ENCODE measurements at regions not wholly inside any gene's neighbourhood (a gene's known extent, or its start where the extent isn't known, plus 50 kb on each side); places are given as distances from the start of the nearest gene placed in this dataset.

DNA sequence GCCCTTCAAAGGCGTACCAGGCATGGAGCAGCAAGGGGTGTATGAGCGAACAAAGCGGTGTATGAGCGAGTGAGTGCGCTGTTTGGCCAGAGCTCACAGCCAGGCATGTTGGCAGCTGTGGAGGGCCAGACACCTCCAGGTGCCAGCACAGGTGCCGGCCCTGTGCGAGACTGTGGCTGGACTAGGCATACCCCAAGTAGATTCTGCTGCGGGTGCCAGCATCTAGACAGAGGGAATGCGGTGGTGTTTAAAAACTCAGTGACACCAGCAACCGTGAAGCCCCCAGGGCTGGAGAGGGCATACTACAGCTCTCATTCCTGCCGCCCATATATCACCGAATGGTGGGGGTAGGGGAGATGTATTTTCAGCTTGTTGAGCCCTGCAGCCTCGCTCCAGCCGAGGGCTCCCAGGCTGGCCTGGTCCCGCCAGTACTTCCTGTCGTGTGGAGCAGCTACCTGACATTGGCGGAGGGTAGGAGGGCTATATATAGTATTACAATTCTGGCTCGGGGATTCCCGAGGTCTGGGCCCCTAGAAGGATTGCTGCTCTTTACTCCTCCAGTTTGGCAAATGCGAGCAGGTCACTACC lies 1829.6 kb upstream of the NUDT12 start:
- TF ChIP-seq GATA2 (IDR thresholded peaks at IDR 0.05; ENCODE audit: low read depth, low read length) (no peak), GATA3 (IDR thresholded peaks at IDR 0.05; ENCODE audit: low read depth, low read length) (no peak)

DNA sequence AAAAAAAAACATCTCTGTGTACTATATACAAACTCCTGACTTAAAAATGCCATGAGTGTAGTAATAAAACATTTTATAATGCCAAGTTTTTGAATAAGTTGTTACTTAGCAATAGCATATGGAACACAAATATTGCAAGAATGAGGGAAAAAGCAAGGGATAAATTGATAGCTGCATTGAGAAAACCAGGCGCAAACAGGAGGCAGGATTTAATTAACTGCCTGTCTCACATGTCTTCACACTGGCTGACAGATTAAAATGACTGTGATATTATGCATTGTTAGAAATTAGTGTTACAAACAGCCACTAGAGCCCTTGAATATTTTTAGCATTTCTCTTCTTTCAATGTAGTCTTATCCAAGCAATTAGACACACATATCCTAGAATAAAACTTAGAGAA lies 1817.5 kb upstream of the NUDT12 start:
- TF ChIP-seq GATA2 (IDR thresholded peaks at IDR 0.05; ENCODE audit: low read depth, low read length): no peak
- no peak for TF ChIP-seq GATA3 (IDR thresholded peaks at IDR 0.05; ENCODE audit: low read depth, low read length)

DNA sequence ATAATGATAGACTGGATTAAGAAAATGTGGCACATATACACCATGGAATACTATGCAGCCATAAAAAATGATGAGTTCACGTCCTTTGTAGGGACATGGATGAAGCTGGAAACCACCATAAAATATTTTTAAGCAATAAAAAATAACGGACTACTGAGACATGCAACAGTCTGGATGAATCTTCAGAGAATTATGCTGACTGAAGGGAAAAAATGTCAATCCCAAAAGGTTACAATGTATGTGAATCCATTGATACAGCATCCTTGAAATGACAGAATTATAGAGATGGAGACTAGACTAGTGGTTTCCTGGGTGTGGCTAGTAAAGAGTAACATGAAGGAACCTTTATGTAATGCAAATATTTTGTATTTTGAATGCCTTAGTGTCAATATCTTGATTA lies 1808.6 kb upstream of the NUDT12 start:
- no peak for TF ChIP-seq GATA3 (IDR thresholded peaks at IDR 0.05; ENCODE audit: low read depth, low read length)
- TF ChIP-seq GATA2 (IDR thresholded peaks at IDR 0.05; ENCODE audit: low read depth, low read length): no peak

DNA sequence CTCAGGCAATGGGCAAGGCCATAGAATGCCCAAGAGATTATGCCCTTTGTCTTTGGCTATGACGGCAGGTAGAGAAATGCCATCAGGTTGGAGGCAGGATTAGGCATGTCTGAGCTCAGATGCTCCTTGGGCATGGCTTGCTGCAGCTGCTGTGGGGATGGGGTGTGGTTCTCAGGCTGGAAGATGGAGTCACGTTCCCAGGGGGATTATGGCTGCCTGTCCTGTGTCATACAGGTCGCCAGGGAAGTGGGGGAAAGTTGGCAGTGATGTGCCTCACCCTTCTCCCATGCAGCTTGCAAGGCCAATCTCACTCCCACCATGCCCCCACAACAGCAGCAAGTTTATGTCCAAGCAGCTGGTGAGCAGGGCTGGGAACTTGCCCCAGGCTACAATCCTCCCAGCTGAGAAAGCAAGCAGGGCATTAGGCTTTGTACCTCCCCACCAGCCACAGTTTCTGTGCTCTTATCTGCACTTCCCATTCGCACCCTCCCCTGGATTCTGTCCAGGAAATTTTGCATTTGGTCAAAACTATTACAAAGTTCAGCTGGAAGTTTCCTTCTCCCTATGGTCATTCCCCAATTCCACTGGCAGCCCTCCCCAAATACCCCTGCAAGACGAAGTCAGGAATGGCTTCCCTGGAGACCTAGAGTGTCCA lies 1788.0 kb upstream of the NUDT12 start:
- TF ChIP-seq GATA3 (IDR thresholded peaks at IDR 0.05; ENCODE audit: low read depth, low read length): no peak
- no peak for TF ChIP-seq GATA2 (IDR thresholded peaks at IDR 0.05; ENCODE audit: low read depth, low read length)

DNA sequence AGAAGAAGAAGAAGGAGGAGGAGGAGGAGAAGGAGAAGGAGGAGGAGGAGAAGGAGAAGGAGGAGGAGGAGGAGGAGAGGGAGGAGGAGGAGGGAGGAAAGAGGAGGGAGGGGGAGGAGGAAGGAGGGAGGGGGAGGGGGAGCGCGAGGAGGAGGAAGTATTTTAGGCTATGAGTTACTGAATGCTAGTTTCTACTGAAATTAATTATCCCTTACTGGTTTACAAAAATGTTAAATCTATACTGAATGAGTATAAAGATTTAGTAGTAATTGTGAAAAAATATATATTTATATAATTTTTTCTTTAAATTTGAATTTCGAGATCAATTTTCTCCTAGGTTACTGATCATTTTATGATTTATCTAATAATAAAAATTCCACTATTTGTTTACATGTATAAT lies 1769.0 kb upstream of the NUDT12 start:
- TF ChIP-seq GATA2 (IDR thresholded peaks at IDR 0.05; ENCODE audit: low read depth, low read length) (no peak), GATA3 (IDR thresholded peaks at IDR 0.05; ENCODE audit: low read depth, low read length) (no peak)

DNA sequence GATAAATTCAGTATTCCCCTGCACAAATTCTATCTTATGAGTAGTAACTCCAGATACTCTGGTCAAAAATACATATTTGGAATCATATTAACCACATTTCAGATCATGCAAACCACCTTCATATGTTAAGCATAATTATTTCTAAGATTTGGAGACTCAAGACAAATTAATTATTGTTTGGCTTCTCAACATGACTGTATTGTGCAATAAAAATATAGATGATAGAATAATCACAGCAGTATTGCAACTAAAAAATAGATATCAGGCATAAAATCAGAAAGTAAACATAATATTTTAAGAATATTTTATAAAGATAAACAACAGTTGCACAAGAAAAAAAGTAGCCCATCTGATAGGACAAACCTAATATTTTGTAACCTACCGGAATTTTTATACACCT lies 1767.6 kb upstream of the NUDT12 start:
- TF ChIP-seq GATA3 (IDR thresholded peaks at IDR 0.05; ENCODE audit: low read depth, low read length) (no peak), GATA2 (IDR thresholded peaks at IDR 0.05; ENCODE audit: low read depth, low read length) (no peak)

DNA sequence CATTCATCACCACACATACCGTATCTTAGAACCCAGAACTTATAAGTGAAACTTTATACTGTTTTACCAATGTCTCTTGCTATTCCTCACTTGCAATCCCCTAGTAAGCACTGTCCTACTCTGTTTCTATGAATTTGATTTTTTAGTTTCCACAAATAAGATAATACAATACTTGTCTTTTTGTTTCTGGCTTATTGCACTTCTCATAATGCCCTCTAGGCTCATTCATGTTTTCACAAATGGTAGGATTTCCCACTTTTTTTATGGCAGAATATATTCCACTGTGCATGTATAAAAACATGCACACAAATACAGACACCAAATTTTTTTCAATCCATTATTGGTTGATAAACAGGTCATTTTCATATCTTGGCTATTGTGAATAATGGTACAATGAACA lies 1742.3 kb upstream of the NUDT12 start:
- TF ChIP-seq GATA2 (IDR thresholded peaks at IDR 0.05; ENCODE audit: low read depth, low read length) (no peak), GATA3 (IDR thresholded peaks at IDR 0.05; ENCODE audit: low read depth, low read length) (no peak)

DNA sequence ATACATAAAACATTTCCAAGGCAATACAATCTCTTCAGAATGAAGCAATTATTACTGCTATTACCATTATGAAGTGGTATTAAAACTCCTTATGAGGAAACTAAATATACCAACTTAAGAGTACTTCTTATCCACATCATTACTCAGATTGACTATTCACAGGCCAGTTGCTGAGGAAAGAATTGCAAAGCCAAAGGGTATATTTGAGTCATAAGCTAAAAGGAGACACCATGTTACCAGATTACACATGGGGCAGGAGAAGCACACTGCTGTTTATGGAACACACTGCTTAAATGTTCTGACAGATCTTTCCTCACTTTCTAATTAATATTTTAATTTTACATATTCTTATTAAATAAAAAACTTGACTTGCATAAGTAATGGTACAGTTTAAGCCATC lies 1726.4 kb upstream of the NUDT12 start:
- TF ChIP-seq GATA2 (IDR thresholded peaks at IDR 0.05; ENCODE audit: low read depth, low read length): no peak
- no peak for TF ChIP-seq GATA3 (IDR thresholded peaks at IDR 0.05; ENCODE audit: low read depth, low read length)

DNA sequence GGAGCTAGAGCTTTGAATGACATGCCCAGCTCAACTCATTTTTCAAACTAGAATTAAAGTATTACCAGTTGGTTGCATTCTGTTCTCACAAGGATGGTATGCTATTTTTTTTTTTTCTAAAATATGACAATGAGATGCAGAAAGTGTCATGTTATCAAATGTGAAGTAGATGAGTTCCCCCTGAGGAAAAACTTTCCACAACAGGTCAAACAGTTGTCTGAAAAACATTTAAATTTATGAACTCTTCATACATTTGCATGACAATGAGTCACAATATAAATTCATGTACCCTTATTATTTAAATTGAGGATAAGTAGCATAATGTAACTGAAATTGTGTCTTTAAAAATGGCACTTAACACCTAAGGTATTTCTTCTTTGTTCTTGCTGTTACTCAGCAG lies 1720.5 kb upstream of the NUDT12 start:
- no peak for TF ChIP-seq GATA2 (IDR thresholded peaks at IDR 0.05; ENCODE audit: low read depth, low read length)
- TF ChIP-seq GATA3 (IDR thresholded peaks at IDR 0.05; ENCODE audit: low read depth, low read length): no peak

DNA sequence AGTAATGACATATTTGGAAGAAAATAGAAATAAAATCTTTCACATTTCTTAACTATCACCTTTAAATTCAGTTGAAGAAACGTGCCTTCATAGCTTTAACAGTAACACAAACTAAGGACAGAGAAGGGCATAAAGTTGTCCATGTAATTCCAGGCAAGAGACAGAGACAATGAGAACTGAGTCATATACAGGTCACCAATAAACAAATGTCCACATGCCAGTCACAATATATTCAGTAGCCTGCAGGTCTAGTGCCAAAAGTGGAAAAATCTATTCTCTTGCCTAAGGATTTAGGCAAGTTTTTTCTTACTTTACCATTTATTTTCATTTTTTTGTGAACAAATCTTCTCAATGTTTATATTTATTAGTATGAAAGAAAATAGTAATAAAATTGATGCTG lies 1711.5 kb upstream of the NUDT12 start:
- TF ChIP-seq GATA2 (IDR thresholded peaks at IDR 0.05; ENCODE audit: low read depth, low read length): no peak
- TF ChIP-seq GATA3 (IDR thresholded peaks at IDR 0.05; ENCODE audit: low read depth, low read length): no peak

DNA sequence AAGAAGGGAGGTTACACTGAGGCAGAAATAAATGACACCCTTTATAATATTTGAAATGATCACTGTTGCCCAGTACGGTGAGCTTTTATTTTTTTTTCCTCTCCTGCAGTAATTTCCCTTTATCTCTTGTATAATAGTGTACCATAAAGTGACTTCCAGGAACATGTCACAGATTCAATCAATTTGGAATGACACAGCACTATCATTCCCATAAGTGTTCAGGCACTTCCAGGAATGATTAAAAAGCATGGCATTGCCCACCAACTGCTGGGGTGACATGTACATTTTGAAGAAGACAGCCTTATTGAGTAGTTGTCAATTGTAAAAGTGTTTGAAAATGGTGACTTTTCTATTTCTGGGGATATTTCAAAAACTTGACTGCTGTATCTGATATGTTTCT lies 1700.9 kb upstream of the NUDT12 start:
- TF ChIP-seq GATA2 (IDR thresholded peaks at IDR 0.05; ENCODE audit: low read depth, low read length) (no peak), GATA3 (IDR thresholded peaks at IDR 0.05; ENCODE audit: low read depth, low read length) (no peak)

DNA sequence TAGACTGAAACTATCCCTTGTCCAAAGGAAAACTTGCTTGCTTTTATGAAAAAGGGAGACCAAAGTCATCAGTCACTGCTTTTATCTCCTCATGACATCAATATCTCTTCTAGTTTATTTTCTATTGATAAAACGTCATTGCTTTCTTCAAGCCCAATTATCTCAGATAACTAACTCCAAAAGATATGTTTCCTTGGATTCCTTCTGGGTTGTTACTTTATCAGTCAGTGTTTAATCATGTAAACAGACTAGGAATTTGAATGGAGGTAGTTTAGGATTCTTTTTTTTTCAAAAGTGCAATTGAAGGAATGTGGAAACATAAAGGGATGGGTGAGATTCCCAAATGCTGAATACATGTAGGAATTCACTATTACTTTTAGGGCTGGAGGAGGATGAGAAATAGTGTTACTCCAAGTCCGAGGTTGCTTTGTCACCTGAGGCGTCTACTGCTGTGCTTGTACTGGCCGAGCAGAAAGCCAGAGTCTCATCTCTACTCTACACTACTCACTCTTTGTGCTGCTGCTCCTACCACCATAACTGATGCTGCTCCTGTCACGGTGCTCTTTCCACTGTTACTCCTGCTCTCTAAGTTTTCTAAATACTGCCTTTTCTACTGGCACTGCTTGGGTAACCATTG lies 1697.1 kb upstream of the NUDT12 start:
- TF ChIP-seq GATA2 (IDR thresholded peaks at IDR 0.05; ENCODE audit: low read depth, low read length) (no peak), GATA3 (IDR thresholded peaks at IDR 0.05; ENCODE audit: low read depth, low read length) (no peak)

DNA sequence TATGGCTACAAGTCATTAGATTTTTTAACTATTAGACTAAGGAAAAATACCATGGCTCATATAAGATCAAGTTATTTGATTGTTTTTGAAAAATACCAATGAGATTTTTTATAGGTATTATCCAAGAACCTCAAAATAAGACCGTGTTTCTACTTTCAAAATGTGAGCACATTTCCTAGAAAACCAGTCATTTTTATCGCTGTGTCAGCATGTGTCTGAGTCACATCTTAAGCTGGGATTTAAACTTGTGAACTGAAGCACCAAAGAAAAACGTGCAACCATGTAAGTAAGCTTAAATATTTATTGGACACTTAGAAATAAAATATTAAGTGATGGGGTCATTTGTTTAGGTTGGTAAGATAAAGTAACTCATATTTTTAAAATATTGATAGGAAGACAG lies 1676.0 kb upstream of the NUDT12 start:
- TF ChIP-seq GATA3 (IDR thresholded peaks at IDR 0.05; ENCODE audit: low read depth, low read length) (no peak), GATA2 (IDR thresholded peaks at IDR 0.05; ENCODE audit: low read depth, low read length) (no peak)

DNA sequence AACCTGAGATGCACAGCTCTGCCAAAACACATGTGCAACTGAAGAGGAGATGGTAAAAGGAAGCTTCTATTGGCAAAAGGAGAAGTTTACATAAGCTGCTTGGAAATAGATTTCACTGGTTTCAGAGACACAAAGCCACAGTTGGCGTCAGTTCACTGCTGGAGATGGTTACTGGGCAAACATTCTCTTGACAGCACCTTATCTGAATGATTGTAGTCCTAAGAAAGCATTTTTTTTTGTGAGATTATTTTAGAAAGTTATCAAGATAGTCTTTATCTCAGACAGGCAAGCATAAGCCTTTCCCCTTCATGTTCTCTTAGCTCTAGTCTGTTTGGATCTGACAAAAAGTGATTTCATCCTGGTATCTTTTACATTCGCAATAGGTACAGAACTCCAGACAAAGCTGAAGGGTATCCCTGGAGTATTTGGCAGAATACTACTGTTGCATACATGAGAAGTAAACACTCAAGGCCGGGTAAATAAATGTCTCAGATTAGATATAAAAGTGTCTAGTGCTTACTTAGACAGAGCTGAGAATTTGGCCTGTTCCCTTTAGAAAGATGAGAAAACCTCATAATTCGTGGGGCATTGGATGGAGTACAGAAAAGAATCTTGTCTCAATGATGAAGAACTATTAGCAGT lies 1668.0 kb upstream of the NUDT12 start:
- TF ChIP-seq GATA2 (IDR thresholded peaks at IDR 0.05; ENCODE audit: low read depth, low read length) (no peak), GATA3 (IDR thresholded peaks at IDR 0.05; ENCODE audit: low read depth, low read length) (no peak)

DNA sequence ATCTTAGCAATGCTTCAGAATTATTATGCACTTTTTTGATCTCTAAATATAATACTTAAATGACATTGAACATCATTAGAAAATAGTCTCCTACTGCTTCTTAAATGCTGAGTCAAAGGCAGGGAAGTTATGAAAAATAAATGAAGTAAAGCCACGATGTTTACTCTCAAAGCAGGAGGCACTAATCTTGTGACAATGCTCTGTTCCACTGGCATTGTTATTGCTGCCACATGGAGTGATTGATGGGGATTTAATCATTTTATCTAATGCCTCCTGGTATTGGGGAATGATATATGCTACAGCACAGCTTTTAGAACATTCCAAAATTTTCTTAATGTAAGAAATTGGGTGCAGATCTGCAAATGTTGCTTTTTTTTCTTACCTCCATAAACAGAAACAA lies 1655.4 kb upstream of the NUDT12 start:
- TF ChIP-seq GATA2 (IDR thresholded peaks at IDR 0.05; ENCODE audit: low read depth, low read length): no peak
- no peak for TF ChIP-seq GATA3 (IDR thresholded peaks at IDR 0.05; ENCODE audit: low read depth, low read length)
